GM12865 (cell line): ENCODE measurements at regions not wholly inside any gene's neighbourhood (a gene's known extent, or its start where the extent isn't known, plus 50 kb on each side); places are given as distances from the start of the nearest gene placed in this dataset.

ENCODE experiments used
- DNase-seq: peaks from one replicate; pipeline ENCODE4 v3.0.0; 2010; ENCODE audit warnings: low read depth
- H3K4me3 ChIP-seq: 2 replicates; pipeline ENCODE4 v1.5.1; 2011; ENCODE audit warnings: mild to moderate bottlenecking, low read depth, low read length, control low read depth
- CTCF ChIP-seq: IDR thresholded peaks from 2 replicates; pipeline ENCODE4 v1.5.1; 2011; ENCODE audit warnings: low read length, control low read depth, low read depth, inconsistent platforms; ENCODE audit not compliant: insufficient read depth; ENCODE audit errors: missing control alignments

- no peak for TF ChIP-seq CTCF
- DNase-seq: no peak
- H3K4me3 ChIP-seq: no peak overlapping the region
Measured at GRCh38 chr4:154088741-154089140, 299.9 kb upstream of the SFRP2 start.

GRCh38 chr4:154086247-154086646 lies 297.4 kb upstream of the SFRP2 start:
- TF ChIP-seq CTCF: no peak
- DNase-seq: no peak
- no peak overlapping the region for H3K4me3 ChIP-seq

GRCh38 chr4:154084864-154085263 lies 296.0 kb upstream of the SFRP2 start:
- no peak overlapping the region for H3K4me3 ChIP-seq
- no peak for TF ChIP-seq CTCF
- DNase-seq: no peak

GRCh38 chr4:154082760-154083535 lies 294.1 kb upstream of the SFRP2 start:
- no peak overlapping the region for H3K4me3 ChIP-seq
- peak; percentile 27 for DNase-seq
- TF ChIP-seq CTCF: peak; percentile 44

- no peak for TF ChIP-seq CTCF
- no peak for DNase-seq
- no peak overlapping the region for H3K4me3 ChIP-seq
Measured at GRCh38 chr4:154081391-154081790, 292.5 kb upstream of the SFRP2 start.

GRCh38 chr4:154078504-154079350 lies 289.8 kb upstream of the SFRP2 start:
- no peak overlapping the region for H3K4me3 ChIP-seq
- TF ChIP-seq CTCF: no peak
- DNase-seq: peak; percentile 11
